Hepatocyte (in vitro differentiated cells): ENCODE measurements at regions not wholly inside any gene's neighbourhood (a gene's known extent, or its start where the extent isn't known, plus 50 kb on each side); places are given as distances from the start of the nearest gene placed in this dataset.

ENCODE experiments used
- DNase-seq: peaks from one replicate; pipeline ENCODE4 v3.0.0-alpha.2; 2016; ENCODE audit warnings: low spot score
- H2AFZ ChIP-seq: fragments of 200-600 bp; sonication (generic); 2 replicates; pipeline ENCODE4 v1.6.0; 2016; ENCODE audit warnings: antibody characterized with exemption, mild to moderate bottlenecking
- H3K27ac ChIP-seq: fragments of 200-600 bp; sonication (generic); 2 replicates; pipeline ENCODE4 v1.5.1; 2016; ENCODE audit warnings: mild to moderate bottlenecking
- H3K27me3 ChIP-seq: fragments of 200-600 bp; sonication (generic); 2 replicates; pipeline ENCODE4 v1.6.1; 2016
- H3K36me3 ChIP-seq: fragments of 200-600 bp; sonication (generic); replicated peaks from 2 replicates; pipeline ENCODE4 v1.5.1; 2016; ENCODE audit warnings: low read depth; ENCODE audit not compliant: insufficient read depth
- H3K4me1 ChIP-seq: fragments of 200-600 bp; sonication (generic); 2 replicates; pipeline ENCODE4 v1.5.1; 2016; ENCODE audit warnings: mild to moderate bottlenecking, moderate library complexity; ENCODE audit not compliant: insufficient read depth
- H3K4me2 ChIP-seq: fragments of 200-600 bp; sonication (generic); 2 replicates; pipeline ENCODE4 v1.6.0; 2016
- H3K4me3 ChIP-seq: fragments of 200-600 bp; sonication (generic); 2 replicates; pipeline ENCODE4 v1.5.1; 2016; ENCODE audit warnings: mild to moderate bottlenecking
- H3K79me2 ChIP-seq: fragments of 200-600 bp; sonication (generic); 2 replicates; pipeline ENCODE4 v1.6.0; 2017; ENCODE audit warnings: mild to moderate bottlenecking
- H3K9me2 ChIP-seq: fragments of 200-600 bp; sonication (generic); replicated peaks from 2 replicates; pipeline ENCODE4 v1.6.0; 2017; ENCODE audit warnings: mild to moderate bottlenecking; ENCODE audit not compliant: insufficient read depth
- H3K9me3 ChIP-seq: fragments of 200-600 bp; sonication (generic); 2 replicates; pipeline ENCODE4 v1.5.1; 2016; ENCODE audit warnings: low read depth, mild to moderate bottlenecking
- H4K20me1 ChIP-seq: fragments of 200-600 bp; sonication (generic); 2 replicates; pipeline ENCODE4 v1.6.0; 2016; ENCODE audit warnings: mild to moderate bottlenecking; ENCODE audit not compliant: insufficient read depth, poor library complexity, severe bottlenecking
- EZH2 ChIP-seq: fragments of 200-600 bp; sonication (generic); IDR thresholded peaks from 2 replicates; pipeline ENCODE4 v1.6.1; 2016; ENCODE audit warnings: antibody characterized with exemption, mild to moderate bottlenecking, borderline replicate concordance
- EZH2phosphoT487 ChIP-seq: fragments of 200-600 bp; sonication (generic); IDR thresholded peaks from one replicate; pipeline ENCODE4 v1.6.1; 2018; ENCODE audit warnings: antibody characterized with exemption, mild to moderate bottlenecking, low read depth, moderate library complexity; ENCODE audit not compliant: unreplicated experiment, severe bottlenecking
- WGBS: methylation state at CpG from one replicate; pipeline ENCODE4 v1.1.6; 2016; ENCODE audit warnings: low lambda C conversion rate; ENCODE audit errors: missing lambda C conversion rate; 5-methylcytosine and 5-hydroxymethylcytosine counted together
- TF ChIP-seq, protein P1 (sequence below): fragments of 200-600 bp; sonication (generic); IDR thresholded peaks from 2 replicates; pipeline ENCODE4 v1.5.1; 2016; ENCODE audit warnings: antibody characterized with exemption, mild to moderate bottlenecking; ENCODE audit not compliant: poor library complexity

- Histone ChIP-seq H3K4me3 (no peak overlapping the region), H3K36me3 (no peaks in the 10 kb centered on the region), H3K4me1 (no peaks in the 10 kb centered on the region), H3K79me2 (no peaks in the 10 kb centered on the region), H3K9me2 (no peaks in the 10 kb centered on the region), H2AFZ (no peak overlapping the region), H3K27me3 (no peaks in the 10 kb centered on the region), H3K9me3 (no peaks in the 10 kb centered on the region), H3K27ac (no peak overlapping the region), H3K4me2 (no peak overlapping the region), H4K20me1 (no peaks in the 10 kb centered on the region)
- no peak for DNase-seq
- TF ChIP-seq EZH2phosphoT487: no peak
- TF ChIP-seq EZH2: no peak
- TF ChIP-seq, protein P1, sequence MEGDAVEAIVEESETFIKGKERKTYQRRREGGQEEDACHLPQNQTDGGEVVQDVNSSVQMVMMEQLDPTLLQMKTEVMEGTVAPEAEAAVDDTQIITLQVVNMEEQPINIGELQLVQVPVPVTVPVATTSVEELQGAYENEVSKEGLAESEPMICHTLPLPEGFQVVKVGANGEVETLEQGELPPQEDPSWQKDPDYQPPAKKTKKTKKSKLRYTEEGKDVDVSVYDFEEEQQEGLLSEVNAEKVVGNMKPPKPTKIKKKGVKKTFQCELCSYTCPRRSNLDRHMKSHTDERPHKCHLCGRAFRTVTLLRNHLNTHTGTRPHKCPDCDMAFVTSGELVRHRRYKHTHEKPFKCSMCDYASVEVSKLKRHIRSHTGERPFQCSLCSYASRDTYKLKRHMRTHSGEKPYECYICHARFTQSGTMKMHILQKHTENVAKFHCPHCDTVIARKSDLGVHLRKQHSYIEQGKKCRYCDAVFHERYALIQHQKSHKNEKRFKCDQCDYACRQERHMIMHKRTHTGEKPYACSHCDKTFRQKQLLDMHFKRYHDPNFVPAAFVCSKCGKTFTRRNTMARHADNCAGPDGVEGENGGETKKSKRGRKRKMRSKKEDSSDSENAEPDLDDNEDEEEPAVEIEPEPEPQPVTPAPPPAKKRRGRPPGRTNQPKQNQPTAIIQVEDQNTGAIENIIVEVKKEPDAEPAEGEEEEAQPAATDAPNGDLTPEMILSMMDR: no peak
Observed at GRCh38 chr7:118298771-118299170, 74.3 kb downstream of the ANKRD7 start.

DNA sequence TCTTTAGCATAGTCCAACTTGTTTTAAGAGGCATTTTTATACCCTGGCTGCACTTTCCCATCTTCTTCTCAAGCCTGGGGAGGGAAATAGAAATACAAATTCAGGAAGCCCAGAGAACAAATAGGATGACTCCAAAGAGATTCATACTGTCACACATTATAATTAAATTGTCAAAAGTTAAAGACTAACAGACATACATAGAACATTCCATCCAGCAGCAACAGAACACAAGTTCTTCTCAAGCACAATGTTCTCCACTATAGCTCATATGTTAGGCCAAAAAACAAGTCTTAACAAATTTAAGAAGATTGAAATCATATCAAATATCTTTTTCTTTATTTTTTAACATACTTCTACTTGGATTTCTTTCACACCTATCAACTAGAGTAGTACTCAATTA, 75.7 kb downstream of the ANKRD7 start:
- H3K9me2 ChIP-seq: no peaks in the 10 kb centered on the region
- no peaks in the 10 kb centered on the region for H3K79me2 ChIP-seq
- no peak overlapping the region for H3K4me3 ChIP-seq
- no peaks in the 10 kb centered on the region for H3K9me3 ChIP-seq
- H3K27ac ChIP-seq: no peak overlapping the region
- H3K36me3 ChIP-seq: no peaks in the 10 kb centered on the region
- no peaks in the 10 kb centered on the region for H4K20me1 ChIP-seq
- no peak for DNase-seq
- TF ChIP-seq, protein P1: no peak
- TF ChIP-seq EZH2 (no peak), EZH2phosphoT487 (no peak)
- H3K4me2 ChIP-seq: no peak overlapping the region
- no peaks in the 10 kb centered on the region for H3K4me1 ChIP-seq
- no peak overlapping the region for H2AFZ ChIP-seq
- H3K27me3 ChIP-seq: no peaks in the 10 kb centered on the region

DNA sequence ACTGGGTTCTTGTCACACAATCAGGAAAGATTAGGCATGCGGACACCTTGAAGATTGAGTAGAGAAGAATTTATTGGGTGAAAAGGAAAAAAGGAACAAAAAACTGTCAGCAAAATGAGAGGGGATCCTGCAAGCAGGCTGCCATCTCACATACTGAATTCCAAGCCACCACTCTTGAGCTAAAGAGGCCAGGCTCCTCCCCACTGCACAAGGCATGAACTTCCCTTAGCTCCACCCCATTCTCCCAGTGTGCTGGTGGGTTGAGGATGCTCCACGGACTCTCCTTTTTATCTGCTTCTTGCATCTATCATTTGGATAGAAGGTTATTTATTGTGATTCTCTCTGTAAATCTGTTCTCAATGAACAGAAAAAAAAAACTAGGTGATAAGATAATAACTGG, 79.6 kb downstream of the ANKRD7 start:
- Histone ChIP-seq H3K27me3 (no peaks in the 10 kb centered on the region), H4K20me1 (no peaks in the 10 kb centered on the region), H3K9me2 (no peaks in the 10 kb centered on the region), H3K4me1 (no peaks in the 10 kb centered on the region), H3K27ac (no peak overlapping the region), H3K79me2 (no peaks in the 10 kb centered on the region), H3K36me3 (no peaks in the 10 kb centered on the region), H2AFZ (no peak overlapping the region), H3K4me2 (no peak overlapping the region), H3K4me3 (no peak overlapping the region), H3K9me3 (no peaks in the 10 kb centered on the region)
- no peak for TF ChIP-seq EZH2
- TF ChIP-seq, protein P1: no peak
- TF ChIP-seq EZH2phosphoT487: no peak
- DNase-seq: no peak
- 74% methylated on average over 2 of the region's 2 CpGs for WGBS

GRCh38 chr7:118305671-118306070, 81.2 kb downstream of the ANKRD7 start:
- TF ChIP-seq EZH2 (no peak), EZH2phosphoT487 (no peak)
- TF ChIP-seq, protein P1: no peak
- no peak for DNase-seq
- WGBS: 66% methylated on average over 1 of the region's 1 CpG
- H3K27ac ChIP-seq: no peak overlapping the region
- no peak overlapping the region for H2AFZ ChIP-seq
- no peaks in the 10 kb centered on the region for H3K9me3 ChIP-seq
- no peaks in the 10 kb centered on the region for H3K79me2 ChIP-seq
- H3K4me2 ChIP-seq: no peak overlapping the region
- H3K27me3 ChIP-seq: no peaks in the 10 kb centered on the region
- no peaks in the 10 kb centered on the region for H3K4me1 ChIP-seq
- H3K9me2 ChIP-seq: no peaks in the 10 kb centered on the region
- no peak overlapping the region for H3K4me3 ChIP-seq
- no peaks in the 10 kb centered on the region for H3K36me3 ChIP-seq
- no peaks in the 10 kb centered on the region for H4K20me1 ChIP-seq
